HG02642 (cell line): ENCODE measurements at regions not wholly inside any gene's neighbourhood (a gene's known extent, or its start where the extent isn't known, plus 50 kb on each side); places are given as distances from the start of the nearest gene placed in this dataset.

Experiments used
- ATAC-seq: cut with Tn5 transposase; IDR thresholded peaks from one replicate; pipeline ENCODE4 v1.9.1; 2021; ENCODE audit warnings: mild to moderate bottlenecking; ENCODE audit not compliant: unreplicated experiment, poor library complexity

GRCh38 chr7:85475071-85475470, 288.2 kb upstream of the SEMA3D start:
- ATAC-seq, result peak; percentile 42

DNA sequence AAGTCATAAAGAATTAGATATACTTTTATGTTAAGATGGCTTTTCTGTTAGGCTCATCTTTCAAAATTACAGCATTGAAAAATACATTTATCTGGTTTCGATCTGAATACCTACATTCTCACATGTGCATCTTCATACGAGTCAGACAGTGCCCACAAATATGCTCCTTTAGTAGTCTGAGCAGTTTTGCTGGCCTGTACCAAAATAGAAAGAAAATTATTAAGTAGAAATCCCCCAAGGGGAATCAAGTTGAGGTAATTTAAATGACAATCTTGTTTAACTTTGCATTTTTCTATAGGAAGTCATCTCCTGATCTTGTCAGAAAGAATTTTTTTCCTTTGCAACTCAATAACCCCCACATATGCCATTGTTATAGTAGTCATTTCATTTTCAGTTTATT, 287.4 kb upstream of the SEMA3D start:
- ATAC-seq, result peak; percentile 74

DNA sequence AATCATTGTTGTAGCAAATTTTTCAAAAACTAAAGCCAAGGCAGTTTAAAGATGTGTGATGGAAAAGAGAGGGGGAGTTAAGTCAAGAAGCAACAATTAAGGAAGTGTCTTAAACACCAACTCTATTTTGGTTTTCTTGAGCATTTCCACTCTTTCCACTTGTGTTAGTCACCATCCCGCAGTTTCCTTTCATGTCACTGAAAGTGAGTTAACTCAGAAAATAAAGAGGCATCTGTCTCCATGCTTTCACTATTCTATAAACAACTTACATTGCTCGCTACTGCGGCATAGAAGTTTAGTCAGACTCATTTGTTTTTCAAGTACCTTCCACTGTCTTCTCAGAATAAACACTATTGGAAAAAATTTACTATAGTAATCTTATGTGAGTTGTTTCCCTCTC, 284.9 kb upstream of the SEMA3D start:
- peak; percentile 56 for ATAC-seq

- no peak for ATAC-seq
Measured at GRCh38 chr7:85471307-85471706, 284.5 kb upstream of the SEMA3D start.

GRCh38 chr7:85469446-85470010, 282.7 kb upstream of the SEMA3D start:
- ATAC-seq, result no peak

DNA sequence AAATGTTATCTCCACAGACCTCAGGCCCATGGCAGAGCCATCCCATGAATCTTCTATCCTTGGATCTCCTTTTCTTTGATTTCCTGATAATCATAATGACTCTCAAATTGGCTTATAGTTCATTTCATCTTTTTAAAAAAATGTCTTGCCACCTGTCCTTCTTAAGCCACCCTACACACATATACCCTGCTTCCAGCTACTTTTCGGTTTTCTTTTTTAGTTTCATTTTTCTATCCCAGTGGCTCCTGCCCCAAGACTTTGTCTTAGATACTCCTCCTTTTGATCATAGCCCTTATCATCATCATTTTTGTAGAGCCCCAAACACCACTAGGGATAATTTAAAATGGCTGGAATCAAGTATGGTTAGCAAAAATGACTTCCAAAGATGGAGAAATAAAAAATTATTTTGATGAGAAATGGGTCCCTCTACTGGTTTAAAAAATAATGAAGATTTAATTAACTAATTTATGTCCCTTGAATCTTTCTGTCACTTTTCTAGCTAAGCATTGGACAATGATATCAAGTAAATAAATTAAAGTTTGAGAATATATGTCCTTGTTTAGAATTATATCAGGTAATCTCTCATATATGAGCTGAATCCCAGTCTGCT, 277.3 kb upstream of the SEMA3D start:
- no peak for ATAC-seq

DNA sequence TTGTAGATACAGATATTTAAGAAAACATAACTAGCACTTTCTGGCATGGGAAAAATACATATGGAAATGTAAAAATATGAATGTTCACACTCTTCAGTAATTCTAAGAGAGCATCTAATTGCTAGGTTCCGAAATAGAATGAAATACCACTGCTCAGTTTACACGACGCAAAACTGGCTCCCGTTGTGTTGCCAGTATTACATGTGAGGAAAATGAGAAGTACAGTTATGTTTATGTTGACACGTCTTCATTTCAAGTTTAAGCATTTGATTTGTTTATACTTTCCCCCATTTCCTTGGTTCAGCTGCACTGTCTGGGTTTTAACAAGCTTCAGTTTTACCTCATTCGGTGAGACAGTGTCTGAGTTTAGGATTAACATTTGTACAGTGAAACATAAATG, 275.8 kb upstream of the SEMA3D start:
- no peak for ATAC-seq

DNA sequence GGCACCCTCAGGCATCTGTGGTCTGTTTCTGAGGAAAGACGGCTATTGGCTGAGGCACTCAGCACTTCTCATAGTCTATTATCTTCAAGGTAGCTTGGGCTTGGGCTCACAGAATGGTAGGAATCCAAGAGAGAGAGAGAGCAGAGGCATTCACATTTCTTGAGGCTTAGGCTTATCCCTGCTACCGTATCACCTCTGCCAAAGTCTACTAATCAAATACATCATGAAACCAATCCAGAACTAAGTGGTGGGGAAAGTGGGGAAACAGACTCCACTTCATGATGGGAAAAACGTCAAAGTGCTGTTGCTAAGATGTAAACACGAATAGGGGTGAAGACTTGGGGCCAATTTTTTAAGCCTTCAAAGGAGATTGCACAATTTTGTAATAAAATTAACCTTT, 271.1 kb upstream of the SEMA3D start:
- ATAC-seq, result no peak

- ATAC-seq, result no peak
Measured at GRCh38 chr7:85456254-85456653, 269.4 kb upstream of the SEMA3D start.

GRCh38 chr7:85454904-85455303, 268.0 kb upstream of the SEMA3D start:
- no peak for ATAC-seq

DNA sequence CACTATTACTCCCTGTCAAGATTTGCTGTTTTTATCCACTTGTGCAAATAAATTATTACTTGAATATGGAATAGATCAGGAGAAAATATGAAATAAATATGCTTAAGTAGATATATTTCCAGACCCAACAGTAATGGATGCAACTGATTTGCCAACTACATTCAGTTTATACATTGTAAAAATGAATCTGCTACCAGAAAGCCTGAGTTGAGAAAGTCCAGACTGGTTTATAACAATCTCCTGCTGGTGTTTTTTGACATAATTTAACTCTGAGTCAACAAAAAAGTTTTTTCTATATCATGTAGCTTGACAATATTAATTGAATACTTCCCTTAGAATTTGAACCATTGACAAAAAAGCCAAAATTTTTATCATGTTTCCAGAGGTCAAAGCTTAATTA, 265.8 kb upstream of the SEMA3D start:
- no peak for ATAC-seq

DNA sequence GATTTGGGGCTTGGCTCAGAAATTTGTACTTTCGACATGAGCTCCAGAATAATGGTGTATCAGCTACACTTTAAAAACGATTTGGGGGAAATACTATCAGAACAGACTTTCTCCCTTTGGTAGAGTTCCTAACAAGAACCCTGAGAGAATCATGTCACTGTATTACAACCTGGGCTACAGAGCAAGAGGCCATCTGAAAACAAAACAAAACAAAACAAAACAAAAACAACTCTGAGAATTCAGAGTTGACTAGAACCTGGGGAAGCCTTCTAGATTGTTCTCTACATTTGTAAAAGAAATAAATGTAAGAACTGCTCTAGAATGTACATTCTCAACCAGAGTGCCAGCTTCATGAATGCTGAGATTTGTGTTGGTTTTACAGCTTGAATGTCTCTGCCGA, 262.6 kb upstream of the SEMA3D start:
- no peak for ATAC-seq

GRCh38 chr7:85447004-85447403, 260.1 kb upstream of the SEMA3D start:
- ATAC-seq, result no peak

GRCh38 chr7:85426487-85426960, 239.7 kb upstream of the SEMA3D start:
- no peak for ATAC-seq

- no peak for ATAC-seq
Measured at GRCh38 chr7:85424298-85424697, 237.4 kb upstream of the SEMA3D start.

DNA sequence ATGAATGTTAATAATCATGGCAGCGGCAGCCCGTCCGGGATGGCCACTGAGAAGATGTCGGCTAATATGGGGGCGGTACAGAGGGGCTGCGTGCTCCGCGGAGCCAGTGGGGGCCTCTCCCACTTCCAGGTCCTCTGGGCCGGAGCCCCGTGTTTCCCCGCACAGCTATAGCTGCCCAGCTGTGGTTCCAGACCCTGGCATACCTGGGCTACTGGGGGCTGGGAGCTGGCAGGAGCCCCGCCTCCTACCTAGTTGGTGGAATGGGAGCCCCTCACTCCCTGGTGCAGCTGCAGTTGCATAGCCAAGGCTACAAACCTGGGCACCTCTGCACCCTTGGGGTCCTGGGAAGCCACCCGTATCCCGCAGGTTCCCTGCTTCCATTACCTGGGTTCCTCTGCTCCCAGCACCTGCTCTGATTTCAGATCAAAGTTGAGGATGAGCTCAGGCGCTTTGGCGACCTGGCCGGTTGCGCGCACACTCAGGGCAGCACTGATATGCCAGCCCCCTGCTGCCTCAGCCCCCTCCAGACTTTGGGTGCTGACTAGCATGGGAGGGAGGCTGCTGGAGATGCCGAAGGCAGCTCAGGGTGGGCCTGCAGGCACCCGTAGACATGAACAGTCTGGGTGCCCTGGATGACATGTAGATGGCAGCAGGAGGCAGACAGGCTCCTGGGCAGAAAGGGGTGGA, 236.5 kb upstream of the SEMA3D start:
- ATAC-seq, result no peak

GRCh38 chr7:85415743-85416142, 228.9 kb upstream of the SEMA3D start:
- no peak for ATAC-seq

GRCh38 chr7:85413718-85414117, 226.9 kb upstream of the SEMA3D start:
- ATAC-seq, result no peak

DNA sequence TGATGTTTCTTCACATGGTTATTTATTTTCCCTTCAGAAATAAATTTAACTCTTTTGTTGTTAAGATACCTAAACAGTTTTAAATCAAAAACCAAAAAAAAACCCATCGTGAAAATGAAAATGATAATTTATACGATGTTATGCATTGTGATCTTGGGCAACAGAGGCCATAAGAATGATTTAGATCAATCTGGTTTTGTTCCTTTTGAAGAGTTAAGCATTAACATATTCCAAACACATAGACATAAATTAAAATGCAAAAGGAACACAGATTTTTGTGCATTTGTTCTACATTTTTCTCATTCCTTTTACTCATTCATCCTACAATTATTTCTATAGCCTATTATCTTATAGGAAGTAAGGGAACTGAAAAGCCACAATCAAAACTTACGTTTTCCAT, 226.1 kb upstream of the SEMA3D start:
- ATAC-seq, result no peak

DNA sequence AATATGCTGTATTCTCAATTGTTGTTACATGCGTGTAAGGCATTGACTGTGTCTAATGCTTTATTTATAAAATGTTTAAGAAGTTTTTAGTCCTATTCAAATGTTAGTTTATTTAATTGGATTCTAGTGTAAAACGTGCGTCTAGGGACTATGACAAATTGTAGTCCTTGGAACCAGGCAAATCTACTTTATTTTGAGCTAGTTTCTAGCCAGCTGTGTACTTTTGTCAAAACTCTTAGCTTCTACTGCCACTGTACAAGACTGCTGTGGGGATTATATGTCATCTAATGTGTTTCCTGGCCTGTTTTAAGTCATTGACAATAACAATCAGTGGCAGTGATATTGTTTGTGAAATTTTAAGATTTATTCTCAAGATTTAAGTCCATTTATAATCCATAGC, 220.5 kb upstream of the SEMA3D start:
- ATAC-seq, result no peak

DNA sequence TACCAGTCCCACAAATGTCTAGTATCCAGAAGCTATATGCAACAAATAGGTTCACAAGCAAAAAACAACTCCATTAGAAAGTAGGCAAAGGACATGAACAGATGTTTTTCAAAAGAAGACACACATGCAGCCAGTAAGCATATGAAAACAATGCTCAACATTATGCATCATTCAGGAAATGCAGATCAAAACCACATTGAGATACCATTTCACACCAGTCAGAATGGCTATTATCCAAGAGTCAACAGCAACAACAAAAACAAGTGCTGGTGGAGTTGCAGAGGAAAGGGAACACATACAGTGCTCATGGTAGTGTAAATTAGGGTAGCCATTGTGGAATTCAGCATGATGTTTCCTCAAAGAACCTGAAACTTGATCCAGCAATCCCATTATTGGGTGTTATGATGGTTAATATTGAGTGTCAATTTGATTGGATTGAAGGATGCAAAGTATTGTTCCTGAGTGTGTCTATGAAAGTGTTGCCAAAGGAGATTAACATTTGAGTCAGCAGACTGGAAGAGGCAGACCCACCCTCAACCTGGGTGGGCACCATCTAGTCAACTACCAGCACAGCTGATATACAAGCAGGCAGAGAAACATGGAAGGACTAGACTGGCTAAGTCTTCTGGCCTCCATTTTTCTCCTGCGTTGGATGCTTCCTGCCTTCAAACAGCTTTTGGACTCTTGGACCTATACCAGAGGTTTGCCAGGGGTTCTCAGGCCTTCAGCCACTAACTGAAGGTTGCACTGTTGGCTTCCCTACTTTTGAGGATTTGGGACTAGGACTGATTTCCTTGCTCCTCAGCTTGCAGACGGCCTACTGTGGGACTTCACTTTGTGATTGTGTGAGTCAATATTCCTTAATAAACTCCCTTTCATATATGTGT, 218.4 kb upstream of the SEMA3D start:
- no peak for ATAC-seq
